HG03039 (cell line): ENCODE measurements at regions not wholly inside any gene's neighbourhood (a gene's known extent, or its start where the extent isn't known, plus 50 kb on each side); places are given as distances from the start of the nearest gene placed in this dataset.
"Not testable (repeated sequence)": the region's sequence is repeated elsewhere in the genome, so short reads cannot be mapped to it uniquely, and the experiment has no call there.

Experiments used
- ATAC-seq: cut with Tn5 transposase; IDR thresholded peaks from one replicate; pipeline ENCODE4 v1.9.1; 2021; ENCODE audit warnings: mild to moderate bottlenecking, moderate library complexity; ENCODE audit not compliant: unreplicated experiment

GRCh38 chr9:120338340-120338739 lies 241.6 kb downstream of the CDK5RAP2 start:
- ATAC-seq, result no peak

- no peak for ATAC-seq
Measured at GRCh38 chr9:120337131-120337530, 242.8 kb downstream of the CDK5RAP2 start.

GRCh38 chr9:120336753-120337090 lies 243.2 kb downstream of the CDK5RAP2 start:
- ATAC-seq, result no peak

- no peak for ATAC-seq
Measured at GRCh38 chr9:120336021-120336752, 243.8 kb downstream of the CDK5RAP2 start.

- no peak for ATAC-seq
Measured at GRCh38 chr9:120331913-120332312, 248.1 kb downstream of the CDK5RAP2 start.

GRCh38 chr9:120330031-120330430 lies 249.9 kb downstream of the CDK5RAP2 start:
- ATAC-seq, result no peak

- ATAC-seq, result no peak
Measured at GRCh38 chr9:120327322-120327721, 252.6 kb downstream of the CDK5RAP2 start.

GRCh38 chr9:120326049-120326693 lies 253.8 kb downstream of the CDK5RAP2 start:
- no peak for ATAC-seq

GRCh38 chr9:120324996-120325642 lies 254.8 kb downstream of the CDK5RAP2 start:
- no peak for ATAC-seq

- ATAC-seq, result no peak
Measured at GRCh38 chr9:120324461-120324860, 255.5 kb downstream of the CDK5RAP2 start.

- no peak for ATAC-seq
Measured at GRCh38 chr9:120323125-120323524, 256.8 kb downstream of the CDK5RAP2 start.

GRCh38 chr9:120319452-120319851 lies 260.5 kb downstream of the CDK5RAP2 start:
- no peak for ATAC-seq

- no peak for ATAC-seq
Measured at GRCh38 chr9:120315154-120315553, 264.8 kb downstream of the CDK5RAP2 start.

- ATAC-seq, result no peak
Measured at GRCh38 chr9:120312031-120312430, 267.9 kb downstream of the CDK5RAP2 start.

GRCh38 chr9:120310035-120310434 lies 269.9 kb downstream of the CDK5RAP2 start:
- ATAC-seq, result no peak

- no peak for ATAC-seq
Measured at GRCh38 chr9:120308495-120308894, 271.5 kb downstream of the CDK5RAP2 start.

GRCh38 chr9:120307599-120307998 lies 272.4 kb downstream of the CDK5RAP2 start:
- ATAC-seq, result no peak

- ATAC-seq, result no peak
Measured at GRCh38 chr9:120306561-120306960, 273.4 kb downstream of the CDK5RAP2 start.

GRCh38 chr9:120306088-120306487 lies 273.9 kb downstream of the CDK5RAP2 start:
- ATAC-seq, result no peak

GRCh38 chr9:120304896-120305295 lies 275.1 kb downstream of the CDK5RAP2 start:
- not testable (repeated sequence) for ATAC-seq

- ATAC-seq, result no peak
Measured at GRCh38 chr9:120303519-120303918, 276.4 kb downstream of the CDK5RAP2 start.

GRCh38 chr9:120299785-120300184 lies 280.2 kb downstream of the CDK5RAP2 start:
- no peak for ATAC-seq
